Stimulated activated CD4-positive, alpha-beta T cell treated with anti-CD3 and anti-CD28 coated beads, Interleukin-4, amount 100 ng/mL, for 1 hour (primary cell): ENCODE measurements at regions not wholly inside any gene's neighbourhood (a gene's known extent, or its start where the extent isn't known, plus 50 kb on each side); places are given as distances from the start of the nearest gene placed in this dataset.
"Not testable (repeated sequence)": the region's sequence is repeated elsewhere in the genome, so short reads cannot be mapped to it uniquely, and the experiment has no call there.

Experiments used
- DNase-seq: peaks from one replicate; pipeline ENCODE4 v3.0.0-alpha.2; 2020

GRCh38 chr3:10667901-10668476 lies 148.0 kb upstream of the SLC6A11 start:
- DNase-seq: no peak

GRCh38 chr3:10669490-10670048 lies 146.5 kb upstream of the SLC6A11 start:
- DNase-seq: no peak

GRCh38 chr3:10672422-10672821 lies 143.6 kb upstream of the SLC6A11 start:
- DNase-seq: no peak

- no peak for DNase-seq
Measured at GRCh38 chr3:10674578-10674977, 141.4 kb upstream of the SLC6A11 start.

GRCh38 chr3:10676905-10677304 lies 139.1 kb upstream of the SLC6A11 start:
- no peak for DNase-seq

- DNase-seq: no peak
Measured at GRCh38 chr3:10678796-10679376, 137.1 kb upstream of the SLC6A11 start.

- no peak for DNase-seq
Measured at GRCh38 chr3:10680796-10681195, 135.2 kb upstream of the SLC6A11 start.

GRCh38 chr3:10682692-10683091 lies 133.3 kb upstream of the SLC6A11 start:
- DNase-seq: no peak

- no peak for DNase-seq
Measured at GRCh38 chr3:10683106-10683505, 132.9 kb upstream of the SLC6A11 start.

- DNase-seq: no peak
Measured at GRCh38 chr3:10688126-10688525, 127.9 kb upstream of the SLC6A11 start.

- DNase-seq: no peak
Measured at GRCh38 chr3:10688548-10689172, 127.4 kb upstream of the SLC6A11 start.

- DNase-seq: no peak
Measured at GRCh38 chr3:10692039-10692622, 123.9 kb upstream of the SLC6A11 start.

- DNase-seq: no peak
Measured at GRCh38 chr3:10693457-10693856, 122.6 kb upstream of the SLC6A11 start.

GRCh38 chr3:10694179-10694578 lies 121.8 kb upstream of the SLC6A11 start:
- no peak for DNase-seq

GRCh38 chr3:10695186-10695585 lies 120.8 kb upstream of the SLC6A11 start:
- not testable (repeated sequence) for DNase-seq

- DNase-seq: no peak
Measured at GRCh38 chr3:10695595-10696285, 120.3 kb upstream of the SLC6A11 start.

GRCh38 chr3:10697918-10698317 lies 118.1 kb upstream of the SLC6A11 start:
- DNase-seq: no peak

GRCh38 chr3:10700821-10701220 lies 115.2 kb upstream of the SLC6A11 start:
- DNase-seq: no peak

GRCh38 chr3:10702961-10703740 lies 112.9 kb upstream of the SLC6A11 start:
- no peak for DNase-seq

- DNase-seq: no peak
Measured at GRCh38 chr3:10703875-10704274, 112.2 kb upstream of the SLC6A11 start.

- DNase-seq: no peak
Measured at GRCh38 chr3:10706156-10706739, 109.8 kb upstream of the SLC6A11 start.

- DNase-seq: no peak
Measured at GRCh38 chr3:10706740-10707399, 109.2 kb upstream of the SLC6A11 start.
